ENCODE measurements at regions not wholly inside any gene's neighbourhood (a gene's known extent, or its start where the extent isn't known, plus 50 kb on each side); places are given as distances from the start of the nearest gene placed in this dataset.

DNA sequence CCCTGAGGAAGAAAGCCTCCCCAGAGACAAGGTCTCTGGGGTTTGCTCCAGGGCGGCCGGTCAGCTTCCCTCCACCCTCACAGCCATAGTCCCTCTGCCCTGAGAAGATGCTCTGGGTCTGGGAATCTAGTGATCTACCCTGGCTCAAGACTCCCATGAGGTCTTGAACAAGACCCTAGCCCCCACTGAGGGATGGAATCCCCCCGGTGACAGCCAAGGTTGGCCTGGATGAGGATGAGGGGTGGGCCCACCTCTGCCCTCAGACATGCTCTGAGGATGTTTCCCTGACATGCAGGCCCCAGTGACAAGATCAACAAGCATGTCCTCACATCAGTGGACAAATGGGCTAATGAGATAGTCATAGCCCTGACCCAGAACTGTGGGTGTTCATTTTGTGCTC is 138.6 kb downstream of the C5orf15 start:
- peaks cover 51% of the 10 kb centered on the region for H3K4me1 Mint-ChIP-seq
- TF ChIP-seq, protein P1, sequence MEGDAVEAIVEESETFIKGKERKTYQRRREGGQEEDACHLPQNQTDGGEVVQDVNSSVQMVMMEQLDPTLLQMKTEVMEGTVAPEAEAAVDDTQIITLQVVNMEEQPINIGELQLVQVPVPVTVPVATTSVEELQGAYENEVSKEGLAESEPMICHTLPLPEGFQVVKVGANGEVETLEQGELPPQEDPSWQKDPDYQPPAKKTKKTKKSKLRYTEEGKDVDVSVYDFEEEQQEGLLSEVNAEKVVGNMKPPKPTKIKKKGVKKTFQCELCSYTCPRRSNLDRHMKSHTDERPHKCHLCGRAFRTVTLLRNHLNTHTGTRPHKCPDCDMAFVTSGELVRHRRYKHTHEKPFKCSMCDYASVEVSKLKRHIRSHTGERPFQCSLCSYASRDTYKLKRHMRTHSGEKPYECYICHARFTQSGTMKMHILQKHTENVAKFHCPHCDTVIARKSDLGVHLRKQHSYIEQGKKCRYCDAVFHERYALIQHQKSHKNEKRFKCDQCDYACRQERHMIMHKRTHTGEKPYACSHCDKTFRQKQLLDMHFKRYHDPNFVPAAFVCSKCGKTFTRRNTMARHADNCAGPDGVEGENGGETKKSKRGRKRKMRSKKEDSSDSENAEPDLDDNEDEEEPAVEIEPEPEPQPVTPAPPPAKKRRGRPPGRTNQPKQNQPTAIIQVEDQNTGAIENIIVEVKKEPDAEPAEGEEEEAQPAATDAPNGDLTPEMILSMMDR (IDR thresholded peaks at IDR 0.05), result no peak
- no peak overlapping the region for H3K4me3 Mint-ChIP-seq
- no peak overlapping the region for H3K27ac Mint-ChIP-seq
- no peak for DNase-seq
- H3K27me3 Mint-ChIP-seq (ENCODE audit: low read depth, poor library complexity), result no peaks in the 10 kb centered on the region
- H3K9me3 Mint-ChIP-seq, result no peaks in the 10 kb centered on the region
- no peaks in the 10 kb centered on the region for H3K36me3 Mint-ChIP-seq (ENCODE audit: low read depth)

DNA sequence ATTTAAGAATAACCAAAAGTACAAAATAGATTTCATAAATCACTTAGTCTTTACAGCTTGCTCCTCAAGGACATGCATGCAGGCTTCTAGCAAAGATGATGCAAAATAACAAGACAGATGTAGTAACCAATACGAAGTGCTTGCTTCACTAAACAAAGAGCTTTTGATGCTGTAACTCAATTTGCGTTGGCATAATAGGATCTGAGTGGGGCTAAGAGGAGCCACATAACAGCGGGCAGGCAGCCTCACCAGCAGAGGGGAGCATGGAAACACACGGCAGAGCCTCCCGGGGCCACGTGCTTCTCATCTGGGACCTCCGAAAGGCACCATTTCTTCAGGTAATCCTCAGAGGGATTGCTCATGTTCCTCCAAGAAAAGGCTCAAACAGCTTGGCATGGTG is 139.7 kb downstream of the C5orf15 start:
- no peaks in the 10 kb centered on the region for H3K36me3 Mint-ChIP-seq (ENCODE audit: low read depth)
- no peak overlapping the region for H3K4me3 Mint-ChIP-seq
- no peaks in the 10 kb centered on the region for H3K9me3 Mint-ChIP-seq
- no peaks in the 10 kb centered on the region for H3K27me3 Mint-ChIP-seq (ENCODE audit: low read depth, poor library complexity)
- no peak for DNase-seq
- H3K27ac Mint-ChIP-seq, result no peak overlapping the region
- TF ChIP-seq, protein P1 (IDR thresholded peaks at IDR 0.05), result no peak
- peaks cover 62% of the 10 kb centered on the region for H3K4me1 Mint-ChIP-seq

DNA sequence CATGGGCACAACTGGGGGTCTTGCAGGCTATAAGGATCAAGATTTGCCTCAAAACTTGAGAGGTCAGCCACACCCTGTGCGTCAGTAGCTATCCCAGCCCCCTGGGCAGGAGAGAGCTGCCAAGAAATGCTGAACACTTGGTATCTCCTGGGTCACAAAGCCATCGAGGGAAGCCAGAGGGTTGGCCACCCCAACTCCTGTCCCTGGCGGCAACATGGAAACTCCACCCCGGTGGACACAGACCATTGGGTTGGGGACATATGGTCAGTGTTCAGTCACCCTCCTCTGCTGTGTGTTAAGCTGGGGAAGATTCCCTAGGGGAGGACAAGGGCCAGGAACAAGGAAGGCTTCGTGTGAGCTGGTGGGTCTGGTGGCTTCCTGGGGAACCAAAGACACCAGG is 140.6 kb downstream of the C5orf15 start:
- Mint-ChIP-seq H3K27ac (no peak overlapping the region), H3K4me3 (no peak overlapping the region), H3K4me1 (peaks cover 64% of the 10 kb centered on the region), H3K36me3 (ENCODE audit: low read depth) (no peaks in the 10 kb centered on the region), H3K9me3 (no peaks in the 10 kb centered on the region), H3K27me3 (ENCODE audit: low read depth, poor library complexity) (peaks cover 4% of the 10 kb centered on the region)
- DNase-seq, result no peak
- TF ChIP-seq, protein P1 (IDR thresholded peaks at IDR 0.05), result no peak

DNA sequence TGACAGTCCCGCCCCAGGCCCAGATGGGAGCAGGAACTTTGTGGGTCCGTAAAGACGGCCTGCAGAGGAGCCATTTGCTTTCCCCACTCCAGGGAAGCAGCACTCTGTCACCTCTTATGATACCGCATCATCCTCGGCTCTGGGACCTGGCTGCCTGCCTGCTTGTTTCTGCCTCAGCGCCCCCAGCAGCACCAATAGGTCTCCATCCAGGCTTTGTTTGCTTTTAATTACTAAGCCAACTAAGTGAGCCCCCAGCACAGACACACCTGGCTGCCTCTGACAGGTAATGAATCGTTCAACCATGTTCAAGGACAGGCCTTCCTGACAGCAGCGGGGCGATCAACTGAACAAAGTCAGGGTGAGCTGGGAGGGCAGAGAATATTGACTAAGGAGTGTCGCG is 141.4 kb downstream of the C5orf15 start:
- TF ChIP-seq, protein P1 (IDR thresholded peaks at IDR 0.05), result no peak
- DNase-seq, result peak; percentile 35
- Mint-ChIP-seq H3K4me3 (no peak overlapping the region), H3K9me3 (no peaks in the 10 kb centered on the region), H3K36me3 (ENCODE audit: low read depth) (no peaks in the 10 kb centered on the region), H3K4me1 (peaks cover 67% of the 10 kb centered on the region), H3K27ac (no peak overlapping the region), H3K27me3 (ENCODE audit: low read depth, poor library complexity) (peaks cover 8% of the 10 kb centered on the region)

DNA sequence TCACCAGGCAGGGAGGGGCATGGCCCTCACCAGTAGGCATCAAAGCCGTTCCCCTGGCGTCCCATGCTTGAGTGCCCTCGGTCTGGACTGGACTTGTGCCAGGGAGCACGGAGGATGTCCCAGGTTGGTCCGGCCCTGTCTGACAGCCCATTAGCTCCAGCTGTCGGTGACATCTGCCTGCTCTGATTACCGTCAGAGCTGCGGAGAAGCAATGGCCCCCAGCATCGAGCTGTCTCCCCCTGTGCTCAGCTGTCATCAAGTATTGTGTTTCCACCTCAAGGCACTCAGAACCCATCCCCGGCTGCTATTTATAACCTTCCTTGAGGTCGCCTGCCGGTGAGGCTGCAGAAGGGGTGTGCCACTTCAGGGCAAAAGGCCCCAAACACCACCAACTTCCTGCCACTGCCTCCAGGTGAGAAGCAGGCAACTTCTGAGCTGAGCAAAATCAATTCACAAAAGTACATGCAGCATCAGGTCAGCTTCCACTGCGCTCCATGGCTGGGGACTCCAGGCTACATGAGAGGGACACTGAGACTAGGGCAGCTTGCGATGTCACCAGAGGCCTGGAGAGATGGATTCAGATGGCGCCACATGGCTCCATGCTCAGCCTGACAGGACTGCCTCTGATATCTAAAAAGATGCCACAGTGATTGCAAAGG is 142.7 kb downstream of the C5orf15 start:
- H3K27me3 Mint-ChIP-seq (ENCODE audit: low read depth, poor library complexity), result peaks cover 8% of the 10 kb centered on the region
- H3K4me3 Mint-ChIP-seq, result no peak overlapping the region
- TF ChIP-seq, protein P1 (IDR thresholded peaks at IDR 0.05), result no peak
- no peak for DNase-seq
- peak overlapping the region; percentile 48 for H3K27ac Mint-ChIP-seq
- no peaks in the 10 kb centered on the region for H3K9me3 Mint-ChIP-seq
- peaks cover 73% of the 10 kb centered on the region for H3K4me1 Mint-ChIP-seq
- no peaks in the 10 kb centered on the region for H3K36me3 Mint-ChIP-seq (ENCODE audit: low read depth)

DNA sequence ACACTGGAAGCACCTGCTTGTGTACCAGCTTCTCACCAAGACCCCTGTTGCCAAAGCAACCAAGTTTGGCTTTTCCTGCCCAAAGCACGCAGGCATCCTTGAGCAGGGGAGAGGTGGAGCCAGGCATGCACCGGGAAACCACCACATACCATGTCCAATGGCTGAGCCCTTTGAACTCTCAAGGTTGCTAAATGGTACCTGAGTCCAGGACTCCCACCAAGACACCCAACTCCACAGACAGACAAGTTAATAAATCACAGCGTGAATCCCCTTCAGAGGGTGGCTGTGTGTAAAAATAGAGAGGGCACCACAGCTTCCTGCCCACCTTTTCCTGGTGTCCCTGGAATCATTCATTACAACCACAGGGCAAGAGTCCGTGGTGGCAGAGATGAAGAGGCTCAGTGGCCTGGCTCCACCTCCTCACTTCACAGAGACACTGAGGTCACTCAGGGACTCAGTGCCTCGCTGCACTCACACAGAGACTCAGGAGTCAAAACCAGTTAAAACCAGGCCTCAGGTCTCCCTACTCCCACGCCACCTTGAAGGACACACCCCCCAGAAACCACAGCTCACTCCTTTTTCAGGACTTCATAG is 143.7 kb downstream of the C5orf15 start:
- Mint-ChIP-seq H3K27ac (no peak overlapping the region), H3K9me3 (no peaks in the 10 kb centered on the region), H3K36me3 (ENCODE audit: low read depth) (no peaks in the 10 kb centered on the region), H3K4me3 (no peak overlapping the region), H3K27me3 (ENCODE audit: low read depth, poor library complexity) (peaks cover 8% of the 10 kb centered on the region), H3K4me1 (peaks cover 73% of the 10 kb centered on the region)
- no peak for DNase-seq
- TF ChIP-seq, protein P1 (IDR thresholded peaks at IDR 0.05), result no peak

Measured in nephron progenitor cell (in vitro differentiated cells).